ENCODE measurements at regions not wholly inside any gene's neighbourhood (a gene's known extent, or its start where the extent isn't known, plus 50 kb on each side); places are given as distances from the start of the nearest gene placed in this dataset.

DNA sequence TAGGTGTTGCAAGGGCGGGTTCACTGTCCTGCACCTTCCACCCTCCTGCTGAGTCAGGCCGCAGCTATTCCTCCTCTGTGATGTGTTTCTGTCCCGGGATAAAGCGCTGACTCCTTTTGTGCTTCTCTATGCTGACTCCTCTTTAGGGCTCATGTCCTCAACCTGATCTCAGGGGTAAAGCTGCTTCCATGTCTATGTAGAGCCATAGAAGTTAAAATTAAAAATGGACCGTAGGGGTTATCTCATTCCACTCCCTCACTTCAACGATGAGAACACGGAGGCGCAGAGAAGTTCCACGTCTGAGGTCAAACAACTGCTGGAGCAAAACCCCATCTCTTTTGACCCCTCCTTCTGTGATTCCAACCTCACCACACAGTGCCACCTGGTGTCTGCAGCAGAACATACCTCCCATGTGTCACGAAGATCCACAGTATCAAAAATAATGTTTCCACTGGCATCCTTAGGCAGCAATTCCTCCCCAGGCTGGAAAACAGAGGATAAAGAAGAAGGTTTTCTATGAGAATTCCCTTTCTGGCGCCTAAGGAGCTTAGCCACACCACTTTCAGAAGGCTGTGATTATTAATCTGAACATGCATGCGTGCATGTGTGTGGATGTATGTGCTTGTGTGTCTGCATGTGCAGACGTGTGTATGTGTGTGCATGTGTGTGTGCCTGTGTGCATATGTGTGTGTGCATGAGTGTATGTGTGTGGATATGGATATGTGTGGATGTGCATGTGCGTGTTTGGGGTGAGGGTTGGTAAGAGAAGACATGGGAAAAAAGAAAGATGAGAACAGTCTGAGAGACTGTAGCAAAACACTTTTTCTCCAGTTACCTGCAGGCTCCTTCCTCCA is 81.2 kb upstream of the UCN3 start:
- no peak for TF ChIP-seq POLR2AphosphoS5 (IDR thresholded peaks at IDR 0.05; ENCODE audit: low read depth, low read length)
- no peak for TF ChIP-seq TAF1 (IDR thresholded peaks at IDR 0.05; ENCODE audit: borderline replicate concordance, insufficient read depth, low read length)

Data from PFSK-1 (cell line).